ENCODE measurements at regions not wholly inside any gene's neighbourhood (a gene's known extent, or its start where the extent isn't known, plus 50 kb on each side); places are given as distances from the start of the nearest gene placed in this dataset.

DNA sequence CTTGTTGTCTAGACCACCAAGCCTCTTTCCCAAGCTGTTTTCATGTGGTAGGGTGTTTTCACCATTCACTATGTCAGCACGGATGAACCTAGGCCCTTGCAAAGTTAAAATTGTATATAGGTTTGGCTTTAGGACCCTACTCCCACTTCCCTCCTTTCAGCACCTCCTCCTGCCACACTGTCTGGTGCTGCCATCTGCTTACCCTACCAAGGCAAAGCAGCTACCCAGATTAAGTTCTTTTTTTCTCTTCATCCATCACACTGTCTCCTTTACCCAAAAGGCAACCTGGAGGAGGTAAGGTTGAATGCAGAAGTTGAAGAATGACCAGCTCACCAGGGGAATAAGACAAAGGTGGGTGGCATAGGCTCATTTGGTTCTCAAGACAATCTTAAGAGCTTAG lies 184.0 kb downstream of the CDC5L start:
- Histone ChIP-seq H3F3A (ENCODE audit: insufficient read depth, low read length) (no peaks in the 10 kb centered on the region), H3K4me3 (ENCODE audit: low read depth, low read length, poor library complexity, severe bottlenecking) (no peak overlapping the region), H2AFZ (ENCODE audit: low read length) (no peak overlapping the region), H3K9me3 (ENCODE audit: low read length) (no peaks in the 10 kb centered on the region), H3K9ac (ENCODE audit: low read length) (no peak overlapping the region), H3K9me2 (ENCODE audit: low read depth, low read length) (no peaks in the 10 kb centered on the region), H3K4me2 (ENCODE audit: low read length) (no peak overlapping the region), H4K20me1 (ENCODE audit: insufficient read depth, low read length) (no peaks in the 10 kb centered on the region), H3K79me2 (ENCODE audit: insufficient read depth, low read length) (no peaks in the 10 kb centered on the region), H3K27me3 (ENCODE audit: insufficient read depth, low read length) (no peaks in the 10 kb centered on the region), H3K27ac (ENCODE audit: low read depth, low read length, poor library complexity, severe bottlenecking) (no peak overlapping the region), H3K4me1 (ENCODE audit: insufficient read depth, low read length, severe bottlenecking) (no peaks in the 10 kb centered on the region), H3K36me3 (ENCODE audit: insufficient read depth, low read length) (no peaks in the 10 kb centered on the region)
- no peak for TF ChIP-seq CTCF (IDR thresholded peaks at IDR 0.05; ENCODE audit: low read length)
- TF ChIP-seq EZH2 (IDR thresholded peaks at IDR 0.05; ENCODE audit: borderline replicate concordance, low read length), result no peak

DNA sequence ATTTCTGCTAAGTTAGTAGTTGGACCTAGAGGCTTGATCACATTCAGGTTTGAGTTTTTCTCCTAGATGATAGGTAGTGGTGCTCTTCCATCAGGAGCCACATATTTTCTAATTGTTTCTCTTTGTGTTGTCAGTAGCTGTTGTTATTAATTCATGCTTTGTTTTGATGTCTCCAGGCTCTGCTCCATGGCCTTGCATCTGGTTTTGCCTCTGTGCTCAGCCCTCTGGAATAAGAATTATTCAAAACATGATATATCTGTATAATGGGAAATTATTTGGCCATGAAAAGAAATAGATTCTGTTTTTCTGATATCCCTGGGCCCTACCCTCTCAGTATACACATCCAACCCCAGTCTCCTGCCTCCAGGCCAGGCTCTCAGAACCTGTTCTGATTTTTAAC lies 184.8 kb downstream of the CDC5L start:
- TF ChIP-seq CTCF (IDR thresholded peaks at IDR 0.05; ENCODE audit: low read length) (no peak), EZH2 (IDR thresholded peaks at IDR 0.05; ENCODE audit: borderline replicate concordance, low read length) (no peak)
- Histone ChIP-seq H3K9ac (ENCODE audit: low read length) (no peak overlapping the region), H2AFZ (ENCODE audit: low read length) (no peak overlapping the region), H3K27ac (ENCODE audit: low read depth, low read length, poor library complexity, severe bottlenecking) (no peak overlapping the region), H3K9me3 (ENCODE audit: low read length) (no peaks in the 10 kb centered on the region), H4K20me1 (ENCODE audit: insufficient read depth, low read length) (no peaks in the 10 kb centered on the region), H3K4me1 (ENCODE audit: insufficient read depth, low read length, severe bottlenecking) (no peaks in the 10 kb centered on the region), H3K4me2 (ENCODE audit: low read length) (no peak overlapping the region), H3K36me3 (ENCODE audit: insufficient read depth, low read length) (no peaks in the 10 kb centered on the region), H3K9me2 (ENCODE audit: low read depth, low read length) (no peaks in the 10 kb centered on the region), H3K79me2 (ENCODE audit: insufficient read depth, low read length) (no peaks in the 10 kb centered on the region), H3F3A (ENCODE audit: insufficient read depth, low read length) (no peaks in the 10 kb centered on the region), H3K27me3 (ENCODE audit: insufficient read depth, low read length) (no peaks in the 10 kb centered on the region), H3K4me3 (ENCODE audit: low read depth, low read length, poor library complexity, severe bottlenecking) (no peak overlapping the region)

- no peaks in the 10 kb centered on the region for H3K9me3 ChIP-seq (ENCODE audit: low read length)
- no peaks in the 10 kb centered on the region for H3K9me2 ChIP-seq (ENCODE audit: low read depth, low read length)
- no peaks in the 10 kb centered on the region for H3K4me1 ChIP-seq (ENCODE audit: insufficient read depth, low read length, severe bottlenecking)
- H3K9ac ChIP-seq (ENCODE audit: low read length), result no peak overlapping the region
- TF ChIP-seq CTCF (IDR thresholded peaks at IDR 0.05; ENCODE audit: low read length) (no peak), EZH2 (IDR thresholded peaks at IDR 0.05; ENCODE audit: borderline replicate concordance, low read length) (no peak)
- no peak overlapping the region for H3K4me3 ChIP-seq (ENCODE audit: low read depth, low read length, poor library complexity, severe bottlenecking)
- H4K20me1 ChIP-seq (ENCODE audit: insufficient read depth, low read length), result no peaks in the 10 kb centered on the region
- H3F3A ChIP-seq (ENCODE audit: insufficient read depth, low read length), result no peaks in the 10 kb centered on the region
- no peak overlapping the region for H3K4me2 ChIP-seq (ENCODE audit: low read length)
- H3K27ac ChIP-seq (ENCODE audit: low read depth, low read length, poor library complexity, severe bottlenecking), result no peak overlapping the region
- no peaks in the 10 kb centered on the region for H3K27me3 ChIP-seq (ENCODE audit: insufficient read depth, low read length)
- H3K79me2 ChIP-seq (ENCODE audit: insufficient read depth, low read length), result no peaks in the 10 kb centered on the region
- no peaks in the 10 kb centered on the region for H3K36me3 ChIP-seq (ENCODE audit: insufficient read depth, low read length)
- no peak overlapping the region for H2AFZ ChIP-seq (ENCODE audit: low read length)
These were observed 188.1 kb downstream of the CDC5L start for GRCh38 chr6:44575644-44576043.

Data from OCI-LY1 (cell line).